Bone marrow (tissue), 2 donors: ENCODE measurements at regions not wholly inside any gene's neighbourhood (a gene's known extent, or its start where the extent isn't known, plus 50 kb on each side); places are given as distances from the start of the nearest gene placed in this dataset.

Experiments used
- DNase-seq, 2 donors: peaks; one replicate each; lab custom pipeline; 2025; lab: John Stamatoyannopoulos, UW

DNA sequence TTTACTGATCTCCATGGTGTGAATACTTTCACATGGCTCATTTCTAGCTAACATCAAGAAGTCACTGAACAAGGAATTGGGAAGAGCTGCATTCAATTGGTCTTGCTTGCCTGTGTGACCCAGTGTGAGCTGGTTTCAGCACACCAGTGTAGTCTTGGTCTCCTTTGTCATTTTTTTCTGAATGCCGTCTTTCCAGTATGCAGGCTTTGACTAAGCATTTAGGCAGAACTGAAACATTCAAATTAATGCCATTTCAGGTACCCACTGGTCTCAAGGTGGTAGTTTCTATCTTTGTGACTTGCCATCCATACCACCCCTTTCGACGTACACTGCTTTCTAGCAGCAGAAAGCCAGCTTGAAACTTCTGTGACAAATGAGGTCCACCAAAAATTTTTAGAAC is 550.5 kb upstream of the BOD1L1 start:
- DNase-seq: no peak

DNA sequence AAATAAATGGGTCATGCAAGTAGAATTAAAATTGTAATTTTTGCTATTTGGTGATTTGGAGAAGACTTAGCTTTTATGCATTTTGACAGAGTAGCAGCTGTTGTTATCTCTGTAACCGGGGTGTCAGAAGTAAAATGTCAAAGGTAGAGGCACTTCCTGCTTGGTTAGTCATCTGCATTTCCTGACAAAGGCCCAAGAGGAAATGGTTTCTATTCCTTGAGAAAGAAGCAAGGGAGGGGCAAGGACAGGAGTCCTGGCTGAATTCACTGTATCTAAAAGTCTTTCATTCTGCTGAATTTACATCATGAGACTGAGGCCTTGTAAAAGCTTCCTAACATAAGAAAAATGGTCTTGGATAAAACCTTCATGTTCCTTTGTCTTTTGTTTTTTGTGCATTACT is 550.9 kb upstream of the BOD1L1 start:
- DNase-seq: no peak

DNA sequence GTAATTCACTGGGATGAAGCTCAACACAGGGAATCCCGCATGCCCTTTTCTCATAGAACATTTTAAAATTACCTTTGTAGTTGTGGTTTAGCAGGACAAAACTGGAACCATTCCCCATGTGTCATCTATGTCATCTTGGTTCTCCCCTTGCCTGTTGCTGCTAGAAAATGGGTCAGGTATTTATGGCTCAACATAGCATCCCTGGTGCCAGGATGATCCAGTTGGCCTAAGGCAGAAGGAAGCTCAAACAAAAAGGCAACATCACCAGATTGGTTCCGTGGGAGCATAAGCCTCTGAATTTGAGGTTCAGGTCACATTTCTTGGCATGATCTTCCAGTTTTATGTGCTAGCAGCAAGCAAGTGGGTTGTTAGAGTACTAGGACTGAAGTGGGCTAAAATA is 552.6 kb upstream of the BOD1L1 start:
- no peak for DNase-seq

DNA sequence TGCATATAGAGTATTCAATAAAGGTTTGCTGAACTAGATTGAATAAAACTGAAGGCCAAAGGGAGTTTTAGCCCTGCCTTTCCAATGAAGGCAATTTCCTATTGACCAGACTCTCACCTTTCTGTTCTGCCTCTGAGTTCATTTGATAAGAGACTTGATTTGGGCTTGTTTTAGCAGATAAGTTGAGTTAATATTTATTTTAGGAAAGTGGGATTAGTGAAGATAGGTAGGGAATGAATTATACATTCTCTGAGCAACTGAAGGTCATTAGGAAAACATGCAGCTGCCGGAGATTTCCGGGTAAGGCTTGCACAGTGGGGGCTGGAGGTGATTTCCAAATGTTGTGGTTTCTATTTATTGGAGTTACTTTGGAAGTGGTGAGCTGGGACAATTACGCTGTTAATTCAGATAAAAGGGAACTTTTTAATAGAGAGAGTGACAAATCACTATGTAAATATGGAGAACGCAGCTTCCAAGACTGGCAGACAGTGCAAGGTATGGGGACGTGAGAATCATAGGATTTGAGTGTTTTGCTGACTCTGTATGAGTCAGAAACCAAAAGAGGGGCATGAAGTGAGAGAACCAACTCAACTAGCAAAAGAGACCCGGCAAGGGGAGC is 553.6 kb upstream of the BOD1L1 start:
- no peak for DNase-seq

DNA sequence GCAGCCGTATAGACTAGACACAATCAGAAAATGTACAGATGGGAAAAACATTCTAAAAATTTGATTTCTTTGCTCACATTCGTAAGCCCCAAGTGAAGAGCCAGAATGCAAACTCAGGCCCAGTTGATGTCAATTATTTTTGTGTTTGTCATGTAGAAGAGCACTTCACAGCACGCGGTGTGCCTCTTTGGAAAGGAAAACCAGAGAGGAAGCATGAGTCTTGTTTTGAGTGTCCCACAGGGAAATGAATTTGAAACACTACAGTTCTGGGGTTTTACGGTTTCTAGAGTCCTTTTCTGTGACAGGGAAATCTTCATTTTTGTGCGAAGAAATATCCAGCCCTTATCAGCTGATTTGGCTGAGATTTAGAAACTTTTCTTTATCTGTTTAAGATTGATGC is 554.6 kb upstream of the BOD1L1 start:
- no peak for DNase-seq

DNA sequence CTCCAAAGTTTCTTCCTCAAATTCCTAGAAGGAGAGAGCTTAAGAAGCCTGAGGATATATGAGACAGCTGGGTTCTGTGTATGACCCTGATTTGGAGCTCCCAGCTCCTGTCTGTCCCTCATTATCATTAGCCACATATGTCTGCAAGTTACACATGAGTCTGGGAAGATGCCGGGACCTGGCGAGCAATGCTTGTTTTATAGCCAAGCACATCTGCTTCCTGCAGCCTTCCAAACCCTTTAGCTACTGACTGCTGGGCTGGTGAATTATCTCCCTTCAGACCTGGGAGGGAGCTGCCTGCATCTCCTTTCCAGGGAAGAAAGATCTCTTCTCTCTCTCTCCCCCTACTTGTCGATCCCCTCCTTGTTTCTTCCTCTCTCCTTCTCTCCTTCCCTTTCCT is 556.7 kb upstream of the BOD1L1 start:
- no peak for DNase-seq

DNA sequence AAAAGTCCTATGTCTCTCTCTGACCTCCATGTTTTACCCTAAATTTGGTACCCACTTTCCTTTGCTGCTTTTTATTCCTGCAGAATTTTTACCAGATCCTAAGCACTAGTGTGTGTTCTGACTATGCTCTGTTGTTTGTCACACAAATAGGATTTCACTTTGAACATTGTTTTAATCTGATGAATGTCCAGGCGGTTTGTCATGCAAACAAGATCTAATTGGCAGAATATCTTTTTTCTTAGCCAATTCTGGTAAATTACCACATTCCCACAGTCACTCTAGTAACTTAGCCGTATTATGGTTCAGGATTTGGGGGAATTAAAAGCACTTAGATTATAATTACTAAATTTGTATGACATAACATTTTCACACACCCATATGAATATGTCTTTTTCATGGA is 557.2 kb upstream of the BOD1L1 start:
- DNase-seq: no peak

DNA sequence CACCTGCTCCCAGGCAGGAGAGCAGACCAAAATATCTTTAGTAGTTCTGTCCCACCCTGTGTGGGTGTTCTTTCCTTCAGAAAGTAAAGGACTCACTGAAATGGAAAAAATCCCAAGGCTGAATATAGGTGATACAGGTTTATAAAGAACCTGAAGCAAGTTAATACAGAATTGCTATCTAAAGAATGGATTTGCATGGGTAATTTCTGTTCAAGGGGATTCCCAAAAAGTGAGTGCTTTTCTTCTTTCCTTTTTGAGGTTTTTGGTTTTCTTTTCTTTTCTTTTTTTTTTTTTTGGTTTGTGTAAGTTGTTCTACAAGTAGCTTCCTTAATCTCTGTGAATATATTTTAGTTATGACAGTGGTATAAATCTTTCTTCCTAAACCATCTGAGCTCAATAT is 560.7 kb upstream of the BOD1L1 start:
- no peak for DNase-seq

DNA sequence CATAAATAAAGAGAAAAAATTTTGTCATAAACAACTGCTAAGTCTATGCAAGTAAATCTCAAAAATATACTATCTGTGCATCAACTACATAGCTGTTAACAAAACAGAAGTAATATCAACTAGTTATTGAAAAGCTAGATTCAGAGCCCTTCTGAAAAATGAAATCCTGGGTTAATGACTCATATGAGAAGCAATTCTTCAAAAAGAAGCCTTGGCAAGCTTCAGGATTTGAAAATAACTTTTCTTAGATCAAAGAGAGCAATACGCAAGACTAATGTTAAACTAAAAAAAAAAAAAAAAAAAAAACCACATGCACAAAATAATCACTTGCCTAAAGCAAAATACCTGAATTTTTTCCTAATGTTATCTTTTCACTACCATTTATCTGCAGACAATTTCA is 566.1 kb upstream of the BOD1L1 start:
- no peak for DNase-seq

DNA sequence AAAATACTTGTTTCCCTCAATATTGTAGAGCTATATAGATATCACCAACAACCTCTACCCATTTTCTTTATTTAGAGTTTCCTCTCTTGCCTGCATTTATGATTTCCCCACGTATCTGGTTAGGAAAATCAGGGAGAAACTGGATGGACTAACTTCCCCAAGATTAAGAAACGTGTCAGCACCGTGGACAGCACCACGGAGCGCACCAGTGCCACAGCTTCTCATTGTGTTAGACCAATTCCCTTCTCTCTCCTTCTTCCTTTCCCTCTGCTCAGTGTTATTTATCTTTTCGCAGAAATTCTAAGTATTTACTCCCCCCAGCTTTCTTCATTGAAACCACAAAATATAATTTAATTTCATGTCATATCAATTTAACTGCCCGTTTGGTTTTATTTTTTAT is 568.6 kb upstream of the BOD1L1 start:
- DNase-seq: no peak

DNA sequence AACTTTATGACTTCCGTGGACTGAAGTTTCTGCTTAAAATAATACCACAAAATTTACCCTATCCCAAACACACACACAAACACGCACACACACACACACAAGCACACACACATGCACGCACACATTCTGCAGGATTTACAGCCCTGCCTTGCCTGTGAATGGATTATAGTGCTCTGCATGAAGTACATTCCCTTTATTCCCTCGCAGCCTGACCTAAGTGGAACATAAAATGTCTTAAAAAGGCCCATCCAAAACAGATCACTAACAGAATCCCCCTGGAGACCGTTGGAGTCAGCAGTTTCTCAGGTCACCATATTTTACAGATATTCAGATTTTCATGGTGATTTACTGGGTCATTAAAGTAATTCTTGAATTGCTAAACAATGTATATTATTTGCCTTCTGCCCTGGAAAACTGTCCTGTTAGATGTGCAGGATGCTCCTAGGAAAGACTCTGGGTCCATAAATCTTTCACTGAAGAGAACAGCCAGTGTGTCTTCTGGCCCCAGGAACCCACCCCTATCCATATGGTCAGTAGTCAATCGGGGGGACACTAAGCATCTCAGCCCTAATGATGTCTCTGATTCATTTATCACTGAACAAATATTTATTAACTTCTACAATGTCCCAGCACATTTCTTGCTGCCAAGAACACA is 587.7 kb upstream of the BOD1L1 start:
- DNase-seq: no peak

DNA sequence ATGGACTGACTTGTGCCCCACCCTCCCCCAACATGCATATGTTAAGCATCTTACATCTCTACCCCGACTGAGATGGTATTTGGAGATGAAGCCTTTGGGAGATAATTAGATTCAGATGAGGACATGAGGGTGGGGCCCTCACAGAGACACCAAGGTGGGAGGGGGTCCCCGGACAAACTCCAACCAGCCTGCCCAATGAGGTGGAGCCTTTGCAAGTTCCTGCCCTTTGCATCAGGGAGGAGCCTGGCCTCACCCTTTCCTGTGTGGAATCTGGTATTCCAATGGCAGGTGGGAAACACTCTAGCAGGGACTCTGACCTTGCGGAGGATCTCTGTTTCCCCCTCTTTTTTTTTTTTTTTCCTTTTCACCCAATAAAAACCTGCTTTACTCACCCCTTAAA is 589.9 kb upstream of the BOD1L1 start:
- DNase-seq: no peak

DNA sequence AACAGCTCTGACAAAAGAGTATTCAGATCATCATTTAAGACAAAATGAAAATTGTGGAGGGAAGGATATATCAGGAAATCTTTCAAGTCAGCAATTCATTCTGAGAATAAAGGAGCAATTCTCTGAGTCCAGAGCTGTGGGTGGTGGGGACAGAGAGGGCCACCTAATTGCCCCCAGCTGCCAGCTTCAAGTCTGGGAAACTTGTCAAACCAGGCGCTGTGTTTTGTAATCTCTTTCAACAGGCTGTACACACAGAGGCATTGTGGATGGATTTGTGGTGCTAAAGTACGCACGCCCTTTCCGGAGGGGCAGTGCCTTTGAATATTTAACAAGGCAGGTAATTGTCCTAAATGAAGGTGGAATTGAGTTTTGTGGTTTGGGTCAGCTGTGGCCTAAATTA is 591.1 kb upstream of the BOD1L1 start:
- DNase-seq: no peak

DNA sequence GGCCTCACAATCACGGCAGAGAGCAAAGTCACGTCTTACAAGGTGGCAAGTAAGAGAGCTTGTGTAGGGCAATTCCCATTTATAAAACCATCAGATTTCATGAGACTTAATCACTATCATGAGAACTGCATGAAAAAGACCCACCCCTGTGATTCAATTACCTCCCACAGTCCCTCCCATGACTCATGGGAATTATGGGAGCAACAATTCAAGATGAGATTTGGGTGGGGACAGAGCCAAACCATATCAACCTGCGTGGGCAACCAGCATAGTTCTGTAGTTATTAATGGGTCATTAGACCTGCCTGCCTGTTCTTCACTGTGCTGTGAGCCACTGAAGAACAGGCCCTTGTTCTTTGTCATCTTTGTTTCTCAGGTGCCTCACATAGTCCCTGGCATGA is 593.7 kb upstream of the BOD1L1 start:
- DNase-seq: no peak

DNA sequence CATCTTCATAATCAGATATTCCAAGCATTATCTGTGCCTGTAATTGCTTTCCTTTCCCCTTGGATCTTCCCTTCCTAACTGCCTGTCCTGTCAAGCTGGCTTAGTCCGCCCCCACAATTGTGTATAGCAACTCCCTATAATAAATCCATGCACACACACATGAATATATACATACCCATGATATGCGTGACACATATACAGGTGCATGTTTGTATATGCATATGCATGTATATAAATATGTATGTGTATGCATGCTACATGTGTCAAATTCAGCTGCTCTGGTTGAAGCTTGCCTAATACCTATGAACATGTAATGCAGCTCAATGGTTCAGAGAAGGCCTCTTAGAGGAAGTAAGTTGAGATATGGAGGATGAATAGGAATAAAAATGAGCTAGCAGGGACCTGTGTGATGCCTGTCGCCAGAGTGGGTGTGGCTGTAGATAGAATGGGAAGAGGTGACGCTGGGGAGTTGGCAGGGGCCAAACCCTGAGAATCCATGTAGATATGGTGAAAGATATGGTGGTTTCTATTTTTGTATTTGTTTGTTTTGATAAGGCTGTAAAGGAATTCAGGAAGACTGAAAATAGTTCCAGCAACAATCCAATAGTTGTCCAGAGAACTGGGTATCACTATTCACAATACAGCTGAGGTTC is 595.0 kb upstream of the BOD1L1 start:
- no peak for DNase-seq

DNA sequence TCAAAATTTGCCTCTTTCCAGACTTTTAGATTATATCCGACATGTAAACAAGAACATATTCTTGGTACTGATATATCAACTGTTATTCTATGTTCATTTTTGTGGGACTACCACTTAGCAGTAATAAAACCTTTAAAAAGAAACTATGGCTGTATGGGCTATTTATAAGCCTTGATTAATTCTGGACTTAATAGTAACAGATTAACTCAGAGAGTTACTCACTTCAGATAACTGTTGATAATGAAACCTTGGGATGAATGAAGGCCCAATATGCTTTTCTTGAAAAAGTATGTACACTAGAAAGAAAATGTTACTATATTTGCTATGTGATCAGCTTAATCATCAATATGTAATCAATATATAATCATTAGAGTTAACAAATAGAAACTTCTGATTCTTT is 595.9 kb upstream of the BOD1L1 start:
- no peak for DNase-seq

DNA sequence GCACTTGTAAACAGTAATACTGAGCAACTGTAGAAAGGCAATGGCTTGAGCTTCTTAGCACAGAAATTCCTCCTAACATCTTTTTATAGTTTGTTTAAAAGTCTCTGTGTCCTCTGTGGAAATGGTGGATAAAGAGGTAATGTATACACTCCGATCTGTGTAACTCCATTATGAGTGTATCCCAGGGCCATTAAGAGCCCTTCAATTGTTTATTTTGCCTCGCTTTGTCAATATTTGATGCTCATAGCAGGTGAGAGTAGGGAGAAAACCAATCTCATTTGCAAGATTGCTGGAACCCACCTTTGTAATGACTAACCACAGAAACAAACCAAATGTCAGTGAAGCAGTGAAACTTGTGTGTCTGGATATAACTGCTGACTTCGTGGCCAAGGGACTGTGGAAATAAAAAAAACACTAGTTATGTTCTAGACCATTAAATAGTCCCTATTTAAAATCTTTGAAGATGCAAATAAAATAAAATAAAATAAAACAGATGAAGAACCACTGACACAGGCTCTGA is 598.2 kb upstream of the BOD1L1 start:
- DNase-seq: no peak

DNA sequence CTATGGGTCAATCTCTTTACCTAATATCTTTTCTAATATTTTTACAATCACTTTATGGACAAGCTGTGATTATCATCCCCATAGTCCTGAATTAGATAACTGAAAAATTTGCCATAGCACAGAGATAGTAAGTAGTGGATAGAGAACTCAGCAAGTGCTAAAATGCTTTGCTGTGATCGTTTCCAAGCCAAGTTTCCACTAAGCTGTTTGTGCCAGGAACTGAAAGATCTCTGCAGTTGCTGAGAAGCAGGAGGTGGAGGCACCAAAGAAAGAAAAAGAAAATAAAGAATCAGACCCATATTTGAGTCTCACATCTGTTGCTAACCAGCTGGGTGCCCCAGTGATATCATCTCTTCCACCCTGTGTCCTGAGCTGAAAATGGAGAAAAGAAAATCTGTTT is 605.6 kb upstream of the BOD1L1 start:
- DNase-seq: no peak

DNA sequence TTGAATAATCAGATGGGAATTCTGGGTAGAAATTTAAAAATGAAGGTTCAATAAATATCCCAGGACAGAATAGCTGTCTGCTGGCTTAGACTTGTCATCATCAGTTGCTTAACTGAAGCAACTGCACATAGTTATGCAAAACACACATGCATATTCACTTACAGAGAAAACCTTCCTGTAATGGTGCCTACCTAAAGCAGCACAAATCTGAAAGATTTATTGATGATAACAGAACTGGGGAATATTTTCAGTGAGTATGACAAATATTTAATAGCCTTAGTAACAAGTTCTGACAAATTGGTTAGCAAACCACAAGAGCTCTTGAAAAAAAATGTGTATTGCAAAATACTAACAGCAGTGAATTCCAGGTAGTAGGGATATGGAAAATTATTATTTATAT is 606.8 kb upstream of the BOD1L1 start:
- no peak for DNase-seq

DNA sequence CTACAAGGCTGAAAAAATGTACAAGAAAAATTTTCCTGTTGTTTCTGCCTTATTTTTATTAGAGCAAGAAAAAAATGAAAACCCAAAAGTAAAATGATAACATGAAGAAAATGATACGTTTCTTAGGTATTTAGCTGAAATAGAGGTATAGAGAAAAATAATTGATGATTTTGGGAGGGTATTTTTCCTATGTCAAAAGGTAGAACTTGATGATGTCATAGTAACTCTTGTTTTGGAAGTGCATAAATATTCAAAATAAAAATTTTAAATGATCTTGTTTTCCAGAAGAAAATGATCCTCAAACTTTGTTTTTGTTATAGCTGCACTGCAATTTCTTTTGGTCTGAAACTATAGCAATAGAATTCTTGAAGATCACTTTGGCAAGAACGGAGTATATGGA is 608.8 kb upstream of the BOD1L1 start:
- no peak for DNase-seq

DNA sequence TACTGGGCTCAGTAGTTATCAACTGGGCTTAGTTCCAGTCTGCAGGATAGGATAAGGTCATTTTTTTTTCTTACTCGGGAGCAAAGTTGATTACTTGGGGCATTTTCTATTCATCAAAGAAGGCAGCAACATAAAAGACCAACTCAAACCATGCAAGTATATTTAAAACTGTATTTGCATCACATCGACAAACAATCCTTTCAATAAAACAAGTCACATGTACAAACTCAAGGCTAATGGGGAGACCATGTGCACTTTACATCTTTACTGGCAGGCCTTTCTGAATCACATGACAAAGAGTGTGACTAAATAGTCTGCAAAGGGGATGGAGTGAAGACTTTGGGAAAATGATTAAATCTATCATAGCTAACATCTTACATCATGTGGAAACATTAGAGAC is 610.4 kb upstream of the BOD1L1 start:
- no peak for DNase-seq

DNA sequence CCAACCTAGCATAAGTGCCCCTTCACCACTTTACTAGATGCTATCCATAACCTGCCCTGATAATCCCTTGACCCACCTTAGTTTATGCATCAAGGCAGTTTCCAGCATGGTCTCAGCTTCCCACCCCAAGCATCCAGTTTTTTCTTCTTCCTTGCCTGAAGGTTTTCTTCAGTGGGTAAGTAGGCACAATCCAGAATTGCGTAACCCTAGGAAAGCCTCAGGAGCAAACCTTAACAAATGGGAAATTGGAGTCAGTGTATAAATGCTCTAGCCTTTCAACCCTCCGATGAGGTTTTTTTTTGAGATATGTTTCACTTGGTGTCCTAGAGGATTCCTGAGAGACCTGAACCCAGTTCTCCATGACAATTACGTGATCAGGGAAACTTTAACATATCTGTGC is 614.0 kb upstream of the BOD1L1 start:
- DNase-seq: no peak

DNA sequence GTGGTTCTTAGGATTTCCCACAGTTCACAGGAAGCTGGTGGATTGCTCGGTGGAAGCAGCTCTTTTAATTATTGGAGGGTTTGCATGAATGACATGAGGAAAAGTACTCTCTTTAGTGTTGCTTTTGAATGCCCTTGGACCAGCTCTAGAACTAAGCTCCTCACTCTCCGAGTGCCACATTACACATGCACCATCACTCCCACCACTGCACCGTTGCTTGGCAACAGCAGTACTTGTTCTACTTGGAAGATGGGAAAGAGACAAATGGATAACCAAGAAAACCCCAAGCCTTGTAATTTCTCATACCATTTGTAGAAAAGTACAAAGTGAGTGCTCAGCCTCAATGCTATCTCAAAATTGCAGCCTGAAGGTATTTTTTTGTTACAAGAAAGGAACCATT is 620.2 kb upstream of the BOD1L1 start:
- no peak for DNase-seq

DNA sequence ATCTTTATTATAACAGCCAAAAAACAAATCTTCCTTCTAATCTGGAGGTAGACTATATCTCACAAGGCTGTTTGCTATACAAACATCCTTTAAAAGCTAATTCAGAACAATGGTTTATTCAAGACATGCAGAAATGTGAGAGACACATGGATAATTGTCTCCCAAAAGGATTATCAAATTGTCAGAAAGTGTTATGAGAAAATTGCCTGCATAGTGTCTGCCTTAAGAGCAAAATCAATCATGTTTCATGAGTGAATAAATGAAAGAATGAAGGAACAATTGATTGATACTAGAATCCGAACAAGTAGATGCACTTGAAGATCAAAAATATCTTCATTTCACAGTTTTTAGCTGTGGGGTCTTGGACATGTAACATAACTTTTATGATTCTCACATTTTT is 621.7 kb upstream of the BOD1L1 start:
- DNase-seq: no peak
